ENCODE measurements at regions not wholly inside any gene's neighbourhood (a gene's known extent, or its start where the extent isn't known, plus 50 kb on each side); places are given as distances from the start of the nearest gene placed in this dataset.

GRCh38 chrX:116241001-116241400 lies 70.5 kb downstream of the AGTR2 start:
- TF ChIP-seq, protein P1, sequence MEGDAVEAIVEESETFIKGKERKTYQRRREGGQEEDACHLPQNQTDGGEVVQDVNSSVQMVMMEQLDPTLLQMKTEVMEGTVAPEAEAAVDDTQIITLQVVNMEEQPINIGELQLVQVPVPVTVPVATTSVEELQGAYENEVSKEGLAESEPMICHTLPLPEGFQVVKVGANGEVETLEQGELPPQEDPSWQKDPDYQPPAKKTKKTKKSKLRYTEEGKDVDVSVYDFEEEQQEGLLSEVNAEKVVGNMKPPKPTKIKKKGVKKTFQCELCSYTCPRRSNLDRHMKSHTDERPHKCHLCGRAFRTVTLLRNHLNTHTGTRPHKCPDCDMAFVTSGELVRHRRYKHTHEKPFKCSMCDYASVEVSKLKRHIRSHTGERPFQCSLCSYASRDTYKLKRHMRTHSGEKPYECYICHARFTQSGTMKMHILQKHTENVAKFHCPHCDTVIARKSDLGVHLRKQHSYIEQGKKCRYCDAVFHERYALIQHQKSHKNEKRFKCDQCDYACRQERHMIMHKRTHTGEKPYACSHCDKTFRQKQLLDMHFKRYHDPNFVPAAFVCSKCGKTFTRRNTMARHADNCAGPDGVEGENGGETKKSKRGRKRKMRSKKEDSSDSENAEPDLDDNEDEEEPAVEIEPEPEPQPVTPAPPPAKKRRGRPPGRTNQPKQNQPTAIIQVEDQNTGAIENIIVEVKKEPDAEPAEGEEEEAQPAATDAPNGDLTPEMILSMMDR (optimal IDR thresholded peaks at IDR 0.05 in 1 of 3, IDR thresholded peaks at IDR 0.05 in 1 of 3, conservative IDR thresholded peaks at IDR 0.05 in 1 of 3; ENCODE audit: extremely low read depth in 1 of 3, insufficient read depth in 2 of 3, low read length in 3 of 3), result no peak
- TF ChIP-seq EZH2 (IDR thresholded peaks at IDR 0.05; ENCODE audit: low read length), result no peak
